AG08396 (cell line): ENCODE measurements at regions not wholly inside any gene's neighbourhood (a gene's known extent, or its start where the extent isn't known, plus 50 kb on each side); places are given as distances from the start of the nearest gene placed in this dataset.
A peak's percentile ranks its signal among the peaks of the same experiment; 100 is the strongest.
"Not testable (repeated sequence)": the region's sequence is repeated elsewhere in the genome, so short reads cannot be mapped to it uniquely, and the experiment has no call there.

Experiments used
- DNase-seq: peaks from one replicate; pipeline ENCODE4 v3.0.0; 2012; ENCODE audit warnings: low spot score, mixed read lengths

DNA sequence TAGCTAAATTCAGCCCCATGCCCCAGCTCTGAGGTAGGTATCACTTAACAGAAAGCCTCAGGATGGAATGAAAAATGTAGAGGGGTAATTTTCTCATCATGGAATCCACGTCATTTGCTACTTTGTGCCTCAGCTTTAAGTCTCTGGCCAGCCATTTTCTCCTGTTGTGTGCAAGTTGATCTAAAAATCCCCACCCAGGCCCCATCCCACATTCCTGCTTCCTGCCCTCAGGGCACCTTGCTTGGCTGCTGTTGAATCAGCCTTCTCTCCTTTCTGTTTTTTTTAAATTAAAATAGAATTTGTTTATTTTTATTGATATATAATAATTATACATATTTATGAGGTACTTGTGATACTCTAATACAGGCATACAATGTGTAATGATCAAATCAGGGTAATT lies 179.9 kb upstream of the TSHZ3 start:
- no peak for DNase-seq

DNA sequence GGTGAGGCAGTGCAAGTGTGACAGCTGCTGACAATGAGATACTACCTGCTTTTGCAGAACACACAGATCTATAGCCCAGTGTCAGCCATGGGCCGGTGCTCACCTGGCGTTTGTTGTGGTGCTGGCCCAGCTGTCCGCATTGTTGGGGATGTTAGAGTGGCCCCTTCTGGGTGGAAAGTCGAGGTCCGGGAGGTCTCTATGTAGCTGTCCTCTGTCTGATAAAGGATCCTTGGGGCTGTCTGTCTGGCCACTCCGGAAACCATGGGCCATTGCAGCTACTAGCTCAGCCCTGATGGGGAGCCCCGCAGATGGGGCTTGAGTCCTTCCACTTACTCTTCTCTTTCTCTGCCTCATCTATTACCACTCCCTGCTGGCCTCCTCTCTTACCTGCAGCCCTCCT lies 181.5 kb upstream of the TSHZ3 start:
- DNase-seq, result no peak

DNA sequence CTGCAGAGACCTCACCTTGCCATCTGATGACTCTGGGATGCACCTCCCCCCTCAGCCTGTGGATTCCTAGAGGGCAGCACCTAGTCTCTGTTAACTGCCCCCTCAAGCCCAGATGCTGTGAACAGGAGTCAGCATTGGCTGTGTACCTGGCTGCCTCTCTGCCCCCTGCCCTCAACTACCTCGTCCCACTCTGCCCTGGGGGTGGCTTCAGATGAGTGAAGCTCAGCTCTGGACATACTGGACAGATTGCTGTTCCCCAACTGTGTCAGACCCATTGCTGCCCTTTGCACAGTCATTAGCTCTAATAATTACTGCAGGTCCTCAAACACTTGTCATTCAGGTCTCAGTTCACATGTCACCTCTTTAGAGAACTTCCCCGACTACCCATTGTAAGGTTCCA lies 182.1 kb upstream of the TSHZ3 start:
- no peak for DNase-seq

DNA sequence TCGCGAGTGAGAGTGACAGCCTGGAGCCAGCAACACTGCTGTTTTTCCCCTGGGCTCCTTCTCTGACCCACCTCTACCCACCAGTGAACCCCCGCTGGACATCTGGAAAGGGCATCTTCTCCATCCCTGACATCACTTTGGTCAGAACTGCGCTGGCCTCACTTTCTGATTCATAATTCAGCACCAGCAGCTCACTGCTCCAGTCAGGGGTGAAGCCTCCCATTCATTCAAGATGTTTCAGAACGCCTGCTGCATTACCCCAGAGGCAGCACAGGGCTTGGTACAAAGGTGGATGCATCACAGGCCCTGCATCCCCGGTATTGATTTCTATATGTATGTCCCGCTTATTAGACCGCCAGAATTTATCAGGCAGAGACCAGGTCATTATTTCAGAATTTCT lies 182.8 kb upstream of the TSHZ3 start:
- DNase-seq, result no peak

DNA sequence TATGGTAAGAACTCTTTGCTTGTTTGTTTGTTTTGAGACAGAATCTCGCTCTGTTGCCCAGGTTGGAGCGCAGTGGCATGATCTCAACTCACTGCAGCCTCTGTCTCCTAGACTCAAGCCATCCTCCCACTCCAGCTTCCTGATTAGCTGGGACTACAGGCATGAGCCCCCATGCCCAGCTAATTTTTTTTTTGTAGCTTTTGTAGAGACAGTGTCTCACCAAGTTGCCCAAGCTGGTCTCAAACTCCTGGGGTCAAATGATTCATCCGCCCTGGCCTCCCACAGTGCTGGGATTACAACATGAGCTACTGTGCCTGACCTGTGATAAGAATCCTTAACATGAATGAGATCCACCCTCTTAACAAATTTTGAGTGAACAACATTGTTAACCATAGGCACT lies 183.9 kb upstream of the TSHZ3 start:
- no peak for DNase-seq

DNA sequence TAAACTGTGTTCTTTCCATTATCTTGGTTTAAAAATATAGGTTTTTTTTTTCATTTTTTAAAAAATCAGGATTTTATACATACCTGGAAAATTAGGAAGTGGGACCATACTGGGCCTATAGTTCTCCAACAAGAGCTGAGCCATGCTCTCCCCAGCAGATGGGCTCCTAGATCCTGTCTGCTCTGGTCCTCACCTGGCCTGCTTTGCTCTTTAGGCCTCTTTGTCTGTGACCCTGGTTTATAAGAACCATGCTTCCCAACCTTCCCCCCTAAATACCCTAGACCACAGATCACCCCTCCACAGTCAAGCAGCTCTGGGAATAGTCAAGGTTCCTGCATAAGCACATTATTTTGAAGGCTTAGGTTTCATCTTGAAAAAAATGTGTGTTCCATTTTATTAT lies 185.0 kb upstream of the TSHZ3 start:
- DNase-seq, result no peak

DNA sequence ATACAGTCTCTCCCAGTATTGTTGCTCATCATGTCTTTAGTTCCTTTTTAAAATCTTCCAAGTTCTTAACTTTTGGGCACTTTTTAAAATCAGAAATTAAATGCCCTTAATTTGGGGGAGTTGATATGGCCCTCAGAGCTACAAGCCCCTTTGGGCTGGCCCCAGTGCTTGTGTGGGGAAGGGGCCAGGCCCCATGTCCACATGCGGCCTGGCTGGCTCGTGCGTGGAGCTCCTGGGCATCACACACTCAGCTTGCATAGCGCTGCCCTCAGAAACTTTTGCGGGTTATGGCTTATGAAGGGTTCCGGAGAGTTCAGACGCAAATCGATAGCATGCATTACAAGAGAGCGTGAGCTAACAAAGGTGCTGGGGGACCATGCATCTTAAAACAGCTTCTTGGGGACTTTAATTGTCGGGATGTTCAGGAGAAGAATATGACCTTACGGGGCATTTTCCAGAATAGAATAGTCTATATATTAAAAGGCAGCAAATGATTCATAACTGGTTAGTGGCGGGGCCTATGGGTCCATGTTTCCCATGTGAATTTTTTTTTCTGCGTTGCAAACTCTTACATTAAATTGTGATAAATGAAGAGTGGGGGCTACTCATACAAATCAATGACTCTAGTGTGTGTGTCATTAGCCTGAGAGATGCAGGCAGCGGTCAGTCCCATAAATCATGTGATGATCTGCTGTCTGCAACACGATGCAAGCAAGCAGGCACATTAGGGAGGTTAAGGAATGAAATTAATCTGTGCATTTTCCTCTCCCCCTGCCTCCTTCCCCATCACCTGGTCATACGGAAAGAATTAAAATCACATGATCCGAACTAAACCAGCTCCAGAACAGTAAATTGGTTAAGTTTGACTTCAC lies 185.8 kb upstream of the TSHZ3 start:
- DNase-seq, result no peak

DNA sequence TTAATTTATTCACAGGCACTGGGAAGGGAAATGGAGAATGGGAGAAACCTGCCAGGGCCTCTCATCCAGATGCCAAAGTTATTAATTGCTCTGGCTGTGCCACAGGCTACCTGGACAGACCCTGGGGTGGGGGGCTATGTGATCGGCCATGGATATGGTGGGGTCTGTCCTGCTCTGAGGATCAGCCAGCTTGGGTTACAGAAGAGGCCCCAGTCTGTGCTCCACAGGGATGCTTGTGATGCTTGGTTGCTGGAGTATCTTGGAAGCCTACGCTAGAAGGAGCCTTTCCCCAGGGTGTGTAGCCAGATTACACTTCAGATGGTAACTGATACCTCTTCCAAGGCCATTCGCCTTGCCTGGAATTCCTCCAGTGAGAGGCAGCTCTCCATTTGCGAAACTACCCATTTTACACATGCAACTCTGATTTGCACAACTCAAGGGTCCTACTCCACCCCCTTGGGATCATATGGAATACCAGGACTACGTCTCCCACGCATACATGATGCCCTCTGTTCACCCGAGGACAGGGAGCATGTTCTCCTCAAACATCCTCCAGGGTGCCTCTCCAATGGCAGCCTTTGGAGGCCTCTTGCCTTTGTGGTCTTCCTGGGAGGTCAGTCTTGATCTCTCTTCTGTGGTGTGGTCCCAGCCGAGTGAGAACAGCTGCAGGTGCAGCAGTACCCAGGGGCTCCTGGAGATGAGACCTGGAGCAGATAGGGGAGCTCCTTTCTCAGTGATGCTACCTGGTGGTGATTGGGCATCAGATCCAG lies 186.6 kb upstream of the TSHZ3 start:
- no peak for DNase-seq

DNA sequence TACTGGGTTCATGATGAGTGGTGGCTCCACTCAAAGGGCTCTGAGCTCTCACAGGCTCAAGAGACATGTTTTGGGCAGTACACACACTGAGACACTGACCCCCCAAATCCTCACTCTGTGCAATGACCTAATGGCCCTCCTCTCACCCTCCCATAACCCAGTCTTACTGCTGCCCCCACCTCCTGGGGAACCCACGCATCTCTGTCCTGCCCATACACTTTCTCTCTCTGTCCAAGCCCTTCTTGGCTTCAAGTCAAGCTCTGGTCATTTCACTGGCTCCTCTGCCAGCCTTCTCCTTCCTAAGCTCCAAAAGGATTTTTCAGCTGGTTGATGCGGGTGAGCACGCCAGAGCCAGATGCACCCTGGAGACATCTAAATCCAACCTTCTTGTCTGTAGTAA lies 187.9 kb upstream of the TSHZ3 start:
- DNase-seq, result no peak

DNA sequence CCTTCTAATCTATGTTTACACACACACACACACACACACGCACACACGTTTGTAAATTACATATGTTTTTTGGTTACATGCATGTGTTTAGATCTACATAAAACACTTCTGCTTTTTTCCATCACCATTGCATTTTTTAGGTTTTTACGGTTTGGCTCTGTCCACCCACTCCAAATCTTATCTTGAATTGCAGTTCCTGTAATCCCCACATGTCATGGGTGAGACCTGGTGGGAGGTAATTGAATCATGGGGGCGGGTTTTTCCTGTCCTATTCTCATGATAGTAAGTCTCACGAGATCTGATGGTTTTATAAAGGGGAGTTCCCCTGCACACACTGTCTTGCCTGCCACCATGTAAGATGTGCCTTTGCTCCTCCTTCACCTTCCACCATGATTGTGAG lies 188.7 kb upstream of the TSHZ3 start:
- DNase-seq, result not testable (repeated sequence)

DNA sequence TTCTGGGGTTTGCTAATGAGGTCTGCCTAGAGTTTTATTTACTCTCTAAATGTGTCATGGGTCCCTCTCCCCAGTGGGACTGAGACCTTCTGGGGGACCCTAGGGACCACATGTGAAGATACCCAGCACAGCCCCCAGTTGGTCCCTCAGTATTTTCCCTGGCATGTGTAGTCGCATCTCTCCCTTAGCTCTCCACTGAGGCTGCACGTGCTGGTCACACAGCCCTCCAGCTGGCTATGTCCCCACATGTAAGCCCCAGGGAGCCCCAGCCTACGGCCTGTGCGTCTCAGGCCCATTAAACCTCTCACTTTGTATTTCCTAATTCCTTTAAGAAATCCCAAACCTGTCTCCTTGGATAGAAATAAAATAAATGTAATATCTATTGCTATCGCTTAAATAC lies 189.6 kb upstream of the TSHZ3 start:
- no peak for DNase-seq

DNA sequence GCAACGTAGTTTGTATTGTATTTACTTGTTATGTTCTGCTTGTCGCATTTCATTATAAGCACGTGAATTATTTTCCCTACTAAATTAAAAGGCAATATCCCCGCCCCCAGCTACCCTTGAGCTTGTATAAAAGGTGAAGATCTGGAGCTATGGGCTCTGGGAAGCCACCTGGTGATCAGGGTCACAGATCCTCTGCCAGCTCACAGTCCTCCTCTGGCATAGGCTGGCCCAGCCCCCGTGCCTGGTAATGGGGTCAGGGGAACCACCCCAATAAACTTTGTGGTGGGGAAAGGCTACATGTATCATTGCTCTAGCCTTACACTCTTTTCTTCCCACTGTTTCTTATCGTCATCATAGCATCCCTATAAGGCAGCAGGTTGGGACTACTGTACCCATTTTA lies 190.2 kb upstream of the TSHZ3 start:
- DNase-seq, result no peak

DNA sequence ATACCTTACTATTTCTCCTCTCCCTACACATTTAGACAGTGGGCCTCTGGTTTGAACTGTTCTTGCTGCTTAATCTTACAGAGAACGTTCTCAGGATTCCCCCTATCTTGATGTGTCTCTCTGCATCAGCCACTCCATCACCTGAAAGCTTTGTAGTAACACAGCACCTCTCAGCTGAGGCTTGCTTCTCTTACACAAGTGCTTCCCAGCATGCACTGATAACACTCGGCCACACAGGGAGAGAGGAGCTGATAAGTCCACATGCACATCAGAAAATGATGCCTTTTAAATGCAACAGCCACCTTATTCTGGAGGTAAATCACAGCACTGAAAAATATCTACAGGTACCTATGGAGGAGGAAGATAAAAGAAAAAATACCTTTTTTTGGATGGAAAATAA lies 192.2 kb upstream of the TSHZ3 start:
- DNase-seq, result no peak

DNA sequence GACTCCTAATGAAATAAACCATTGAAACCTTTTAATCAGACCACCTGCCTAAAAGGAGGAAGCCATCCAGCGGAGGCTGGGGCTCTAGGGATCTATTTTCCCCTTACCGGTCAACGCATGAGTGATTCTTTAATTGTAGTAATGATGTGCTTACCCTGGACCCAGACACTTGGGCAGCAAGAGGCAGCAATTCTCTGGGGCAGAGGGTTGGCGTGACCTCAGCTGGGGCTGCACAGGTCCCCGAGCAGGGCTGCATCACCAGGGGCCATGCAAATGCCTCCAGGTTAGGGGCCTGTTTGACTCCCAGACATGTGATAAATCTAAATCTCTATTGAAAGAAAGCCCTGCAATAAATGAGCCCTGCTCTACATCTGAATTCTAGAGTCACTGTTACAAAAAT lies 194.2 kb upstream of the TSHZ3 start:
- no peak for DNase-seq

DNA sequence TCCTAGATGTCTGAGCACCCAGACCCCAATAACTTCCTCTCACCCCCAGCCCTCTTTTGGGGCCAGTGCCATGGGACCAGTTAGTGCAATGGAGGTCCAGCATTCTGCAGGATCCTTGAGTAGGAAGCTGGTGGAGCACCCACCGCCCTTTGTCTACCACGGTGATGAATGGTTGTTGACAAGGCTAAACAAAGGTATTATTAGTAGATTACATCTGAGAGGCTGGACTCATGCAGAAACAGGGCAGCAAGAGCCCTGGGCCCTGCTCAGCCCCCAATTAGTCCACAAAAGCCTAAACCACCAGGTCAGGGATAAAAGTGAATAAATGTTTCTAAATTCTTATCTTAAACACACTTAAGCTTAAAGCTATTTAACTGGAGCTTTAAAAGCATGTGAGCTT lies 196.5 kb upstream of the TSHZ3 start:
- DNase-seq, result no peak

DNA sequence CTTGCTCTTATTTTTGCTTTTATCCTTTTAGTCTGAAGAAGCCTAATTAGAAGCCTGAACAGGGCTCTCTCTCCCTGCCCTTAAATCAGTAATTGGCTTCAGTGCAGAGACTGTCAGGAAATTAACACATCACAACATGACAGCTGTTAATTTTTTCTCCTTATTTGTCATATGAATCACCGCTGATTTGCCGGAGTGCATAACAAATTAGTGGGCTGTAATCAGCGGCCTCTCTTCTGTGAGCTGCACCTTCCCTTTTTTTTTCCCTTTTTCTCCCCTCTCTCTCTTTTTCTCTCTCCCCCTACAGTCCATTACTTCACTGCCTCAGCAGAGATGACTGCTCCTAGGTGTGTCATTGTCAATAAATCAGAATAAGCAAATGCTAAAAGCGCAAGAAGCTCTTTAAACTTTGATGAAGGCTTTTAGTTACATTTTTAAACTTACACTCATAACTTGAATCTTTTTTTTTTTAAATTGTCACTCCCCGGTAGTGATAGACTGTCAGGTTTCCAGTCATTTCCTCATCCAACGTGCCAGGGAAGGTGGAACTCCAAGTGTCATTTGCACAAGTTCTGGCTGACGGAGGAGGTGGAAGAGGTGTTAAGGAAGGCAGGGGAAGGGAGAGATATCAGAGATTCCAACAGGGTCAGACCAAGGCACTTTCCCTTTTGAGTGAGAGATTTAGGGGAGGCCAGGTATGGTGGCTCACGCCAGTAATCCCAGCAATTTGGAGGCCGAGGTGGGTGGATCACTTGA lies 197.1 kb upstream of the TSHZ3 start:
- no peak for DNase-seq

DNA sequence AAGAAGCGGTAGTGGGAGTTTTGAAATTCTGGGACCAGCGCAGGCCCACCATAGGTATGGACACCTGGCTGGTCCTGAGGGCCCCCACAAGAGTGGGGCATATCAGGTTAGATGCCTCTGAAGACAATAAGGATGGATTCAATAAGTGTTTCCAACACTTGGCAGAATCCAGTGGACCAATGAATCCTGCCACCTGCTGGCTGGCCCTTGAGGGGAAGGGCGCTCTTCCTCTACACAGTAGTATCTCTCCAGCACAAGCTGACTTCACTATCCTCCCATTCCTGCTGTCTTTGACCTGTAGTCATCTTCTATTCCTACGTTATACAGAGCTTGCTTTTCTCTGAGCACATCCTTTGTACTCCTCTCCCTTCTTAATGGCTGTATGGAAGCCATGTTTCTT lies 199.7 kb upstream of the TSHZ3 start:
- peak; percentile 45 for DNase-seq

DNA sequence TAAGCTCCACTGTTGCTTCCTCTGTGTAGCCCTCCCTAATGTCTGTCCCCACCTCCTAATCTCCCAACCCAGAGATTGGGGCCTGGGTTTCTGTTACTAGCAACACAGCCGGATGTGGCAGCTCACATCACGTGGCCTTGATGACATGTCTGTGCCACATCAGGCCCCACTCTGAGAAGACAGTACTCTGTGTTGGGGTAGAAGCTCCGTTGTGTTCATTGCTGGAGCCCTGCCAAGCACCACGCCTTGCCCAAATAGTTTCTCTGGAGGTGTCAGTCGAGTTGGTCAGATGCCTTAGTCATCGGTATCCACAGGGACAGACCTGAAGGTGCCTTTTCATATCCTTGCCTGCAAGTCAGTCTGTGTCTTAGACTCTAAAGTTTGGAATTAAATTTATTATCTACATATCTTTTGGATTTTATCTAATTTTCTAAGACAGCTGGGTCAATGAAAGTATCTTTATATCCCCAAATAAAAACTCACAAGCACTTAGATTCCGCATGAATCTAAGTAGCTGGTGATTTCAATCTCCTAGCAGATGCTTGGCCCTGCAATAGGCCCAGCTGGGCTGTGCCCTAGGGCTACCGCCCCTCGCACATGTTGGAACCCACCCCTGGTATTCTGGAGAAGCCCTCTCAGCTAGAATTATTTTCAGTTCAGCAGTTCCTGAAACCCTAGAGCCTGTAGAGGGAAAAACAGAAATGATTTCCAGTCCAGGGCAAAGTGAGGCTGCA lies 204.0 kb upstream of the TSHZ3 start:
- peak; percentile 11 for DNase-seq

DNA sequence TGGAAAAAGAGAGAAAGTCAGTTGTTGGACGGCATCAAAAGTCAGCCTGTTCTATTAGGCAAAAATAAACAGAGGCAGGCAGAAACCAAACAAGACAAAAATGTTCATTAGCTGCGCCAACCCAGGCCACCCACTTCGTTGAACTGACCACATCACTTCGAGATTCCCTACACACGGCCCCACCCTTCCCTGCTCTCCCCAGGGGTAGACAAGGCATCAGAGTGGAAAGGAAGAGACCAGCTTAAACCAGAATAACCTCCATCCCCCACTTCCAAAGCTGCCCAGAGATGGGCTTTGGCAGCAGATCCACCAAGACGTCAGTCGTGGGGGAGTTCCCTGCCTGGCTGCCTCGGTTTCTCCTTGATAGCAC lies 204.6 kb upstream of the TSHZ3 start:
- no peak for DNase-seq

DNA sequence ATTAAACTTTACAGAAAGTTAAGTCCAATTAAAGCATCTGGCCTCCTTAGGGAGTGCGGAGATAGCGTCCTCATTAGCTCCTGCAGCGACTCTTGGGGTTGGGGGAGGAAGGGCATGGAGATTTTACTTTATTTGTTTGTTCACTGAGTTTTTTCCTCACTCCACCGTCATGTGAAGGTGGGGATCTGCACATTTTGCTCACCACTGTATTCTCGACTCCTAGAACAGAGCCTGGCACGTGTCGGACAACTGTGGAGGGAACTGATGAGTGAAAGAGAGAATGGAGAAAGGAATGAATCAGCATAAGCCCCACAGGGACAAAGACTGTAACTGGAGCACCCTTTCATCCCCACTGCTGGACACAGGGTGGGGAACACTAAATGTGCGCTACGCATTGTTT lies 205.1 kb upstream of the TSHZ3 start:
- DNase-seq, result no peak

DNA sequence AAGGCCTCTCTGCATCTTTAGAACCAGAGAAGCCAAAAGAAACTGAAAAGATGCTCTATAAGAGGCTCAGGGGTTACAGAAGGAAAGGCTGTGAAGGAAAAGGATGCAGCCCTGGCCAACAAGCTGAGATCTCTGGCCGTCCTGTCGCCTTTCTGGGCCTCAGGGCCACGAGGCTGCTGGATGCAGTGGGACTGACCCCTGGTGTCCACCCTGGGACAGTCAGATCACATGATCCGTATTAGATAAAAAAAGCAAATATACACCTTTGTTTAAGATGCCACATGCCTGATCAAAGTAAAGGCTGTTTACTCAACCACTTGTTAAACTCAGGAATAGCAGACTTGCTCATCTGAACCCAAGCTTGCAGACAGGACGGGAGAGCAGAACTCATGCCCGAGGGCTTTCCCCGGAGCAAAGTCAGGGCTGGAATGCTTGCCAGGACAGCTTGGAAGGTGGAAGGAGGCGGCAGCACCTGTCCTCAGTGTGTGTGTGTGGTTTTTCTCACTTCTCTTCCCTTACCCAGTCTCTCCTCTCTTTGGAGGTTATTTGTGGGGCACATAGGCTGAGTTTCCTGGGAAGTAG lies 206.5 kb upstream of the TSHZ3 start:
- no peak for DNase-seq

DNA sequence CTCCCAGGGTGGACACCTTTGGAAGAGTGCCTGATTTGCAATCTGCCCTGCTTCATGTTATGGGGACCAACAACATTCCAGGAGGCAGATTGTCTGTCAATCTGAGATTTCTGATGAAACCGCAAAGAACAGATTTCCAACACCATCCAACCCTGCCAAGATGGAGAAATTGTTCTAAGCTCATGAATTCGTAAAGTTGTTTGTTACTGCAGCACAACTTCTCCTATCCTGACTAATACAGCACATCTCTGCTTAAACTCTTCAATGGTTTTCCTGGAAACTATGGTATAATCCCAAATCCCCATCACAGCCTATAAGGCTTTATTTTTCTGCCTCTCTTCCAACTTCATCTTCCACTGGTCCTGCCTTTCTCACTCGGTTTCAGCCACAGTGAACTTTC lies 210.3 kb upstream of the TSHZ3 start:
- no peak for DNase-seq
